SK-N-SH (cell line): ENCODE measurements at regions not wholly inside any gene's neighbourhood (a gene's known extent, or its start where the extent isn't known, plus 50 kb on each side); places are given as distances from the start of the nearest gene placed in this dataset.

Source experiments
- CTCF ChIA-PET: fragments of 300-600, 350-600 bp; formaldehyde crosslinking; extraction: SDS; loops from one replicate; lab custom pipeline; 2021; lab: Yijun Ruan, JAX
- POLR2A ChIA-PET: fragments of 350-600 bp; sonication (Branson Sonifier 250); formaldehyde crosslinking; extraction: SDS; loops from one replicate; lab custom pipeline; 2020; ENCODE audit warnings: antibody characterized with exemption, inconsistent platforms; lab: Yijun Ruan, JAX
- DNase-seq: peaks from one replicate; pipeline ENCODE4 v3.0.0; 2012
- H2AFZ ChIP-seq: fragments of 200-600 bp; sonication (generic); 2 replicates; pipeline ENCODE4 v1.8.1; 2016; ENCODE audit warnings: antibody characterized with exemption, mild to moderate bottlenecking, low read depth
- H3F3A ChIP-seq: fragments of 200-600 bp; sonication (generic); replicated peaks from 2 replicates; pipeline ENCODE3; 2016; ENCODE audit warnings: antibody characterized with exemption, mild to moderate bottlenecking; ENCODE audit not compliant: insufficient read depth
- H3K27ac ChIP-seq, 2 experiments: fragments of 200-500 bp in 1 of 2; fragments of 200-600 bp in 1 of 2; sonication (Bioruptor generic) in 1 of 2; sonication (generic), shearing (Covaris generic) in 1 of 2; 2 replicates each; pipeline versions ENCODE4 v1.5.1 to v1.6.1; 2014 to 2016; ENCODE audit warnings: low read depth in 2 of 2, inconsistent platforms in 1 of 2, low read length in 1 of 2, mild to moderate bottlenecking in 1 of 2, mixed read lengths in 1 of 2
- H3K27me3 ChIP-seq: fragments of 200-600 bp; sonication (generic), shearing (Covaris generic); 2 replicates; pipeline ENCODE4 v1.6.1; 2016; ENCODE audit warnings: mixed run types; ENCODE audit not compliant: insufficient read depth
- H3K36me3 ChIP-seq, 2 experiments: fragments of 200-500 bp in 1 of 2; fragments of 200-600 bp in 1 of 2; sonication (Bioruptor generic) in 1 of 2; sonication (generic) in 1 of 2; replicated peaks in 1 of 2; 2 replicates each; pipeline versions ENCODE3 to v1.5.1; 2014 to 2016; ENCODE audit warnings: low read length in 1 of 2, mild to moderate bottlenecking in 1 of 2; ENCODE audit not compliant: insufficient read depth in 2 of 2, control insufficient read depth in 1 of 2
- H3K4me1 ChIP-seq, 2 experiments: fragments of 200-500 bp in 1 of 2; fragments of 200-600 bp in 1 of 2; sonication (Bioruptor generic) in 1 of 2; sonication (generic), shearing (Covaris generic) in 1 of 2; 2 replicates each; pipeline versions ENCODE4 v1.5.1 to v1.6.1; 2014 to 2016; ENCODE audit warnings: low read depth in 1 of 2, low read length in 1 of 2, mixed run types in 1 of 2; ENCODE audit not compliant: insufficient read depth in 2 of 2, control insufficient read depth in 1 of 2
- H3K4me2 ChIP-seq: fragments of 200-600 bp; sonication (generic), shearing (Covaris generic); 2 replicates; pipeline ENCODE4 v1.6.1; 2017; ENCODE audit warnings: mixed run types
- H3K4me3 ChIP-seq, 2 experiments: fragments of 200-500 bp in 1 of 2; fragments of 200-600 bp in 1 of 2; sonication (Bioruptor generic) in 1 of 2; sonication (generic), shearing (Covaris generic) in 1 of 2; 2 replicates each; pipeline versions ENCODE4 v1.5.1 to v1.8.1; 2014 to 2016; ENCODE audit warnings: low read depth in 2 of 2, inconsistent platforms in 1 of 2, low read length in 1 of 2, mild to moderate bottlenecking in 1 of 2, mixed read lengths in 1 of 2, moderate library complexity in 1 of 2
- H3K79me2 ChIP-seq: fragments of 200-600 bp; sonication (generic); 2 replicates; pipeline ENCODE4 v1.8.1; 2017; ENCODE audit warnings: mild to moderate bottlenecking; ENCODE audit not compliant: insufficient read depth
- H3K9ac ChIP-seq: fragments of 200-600 bp; sonication (generic); 2 replicates; pipeline ENCODE4 v1.6.1; 2017; ENCODE audit warnings: mixed run types
- H3K9me2 ChIP-seq: fragments of 200-600 bp; sonication (generic); 2 replicates; pipeline ENCODE4 v1.6.1; 2017; ENCODE audit warnings: mixed run types
- H3K9me3 ChIP-seq: fragments of 200-600 bp; sonication (generic); 2 replicates; pipeline ENCODE4 v1.6.1; 2017; ENCODE audit warnings: mixed run types, mild to moderate bottlenecking, moderate library complexity
- H4K20me1 ChIP-seq: fragments of 200-600 bp; sonication (generic); 2 replicates; pipeline ENCODE4 v1.6.1; 2017; ENCODE audit warnings: mild to moderate bottlenecking, mixed run types; ENCODE audit not compliant: insufficient read depth
- CHD2 ChIP-seq: fragments of 150-350 bp; IDR thresholded peaks from 2 replicates; pipeline ENCODE4 v1.6.1; 2018; ENCODE audit warnings: low read length; ENCODE audit not compliant: partially characterized antibody
- ELF1 ChIP-seq: IDR thresholded peaks from 2 replicates; pipeline ENCODE4 v1.4.0; 2012
- EZH2phosphoT487 ChIP-seq: fragments of 200-600 bp; sonication (generic); IDR thresholded peaks from 2 replicates; pipeline ENCODE4 v1.6.1; 2017; ENCODE audit warnings: low read depth, mixed run types, mild to moderate bottlenecking, antibody characterized with exemption, moderate library complexity, borderline replicate concordance
- FOXM1 ChIP-seq: IDR thresholded peaks from 2 replicates; pipeline ENCODE4 v1.4.0; 2012; ENCODE audit warnings: low read depth, mild to moderate bottlenecking
- GABPA ChIP-seq: IDR thresholded peaks from 2 replicates; pipeline ENCODE4 v1.4.0; 2012; ENCODE audit warnings: low read depth, mild to moderate bottlenecking
- IRF3 ChIP-seq: fragments of 150-350 bp; IDR thresholded peaks from 2 replicates; pipeline ENCODE4 v1.6.1; 2016; ENCODE audit warnings: mild to moderate bottlenecking, low read depth, low read length
- MAX ChIP-seq: IDR thresholded peaks from 2 replicates; pipeline ENCODE4 v1.4.0; 2012; ENCODE audit warnings: low read depth
- MEF2A ChIP-seq: IDR thresholded peaks from 2 replicates; pipeline ENCODE4 v1.4.0; 2012; ENCODE audit warnings: low read depth, borderline replicate concordance
- POLR2AphosphoS5 ChIP-seq: IDR thresholded peaks from 2 replicates; pipeline ENCODE4 v1.6.1; 2012; ENCODE audit warnings: low read depth, low read length
- REST ChIP-seq: IDR thresholded peaks from 2 replicates; pipeline ENCODE4 v1.6.1; 2012; ENCODE audit warnings: mild to moderate bottlenecking, low read depth, low read length, moderate library complexity
- RFX5 ChIP-seq: IDR thresholded peaks from 2 replicates; pipeline ENCODE4 v1.6.1; 2012; ENCODE audit warnings: mild to moderate bottlenecking, improper control_type of control experiment, low read length
- SIN3A ChIP-seq: IDR thresholded peaks from 2 replicates; pipeline ENCODE4 v1.6.1; 2012; ENCODE audit warnings: low read depth, mild to moderate bottlenecking, low read length, moderate library complexity, borderline replicate concordance
- USF2 ChIP-seq: fragments of 150-350 bp; IDR thresholded peaks from 2 replicates; pipeline ENCODE4 v1.6.1; 2017; ENCODE audit warnings: antibody characterized with exemption, low read length, low read depth, borderline replicate concordance
- YY1 ChIP-seq: IDR thresholded peaks from 2 replicates; pipeline ENCODE4 v1.4.0; 2012; ENCODE audit warnings: low read depth, mild to moderate bottlenecking
- WGBS: methylation state at CpG from one replicate; pipeline ENCODE4 v1.1.6; 2017; ENCODE audit warnings: low lambda C conversion rate; 5-methylcytosine and 5-hydroxymethylcytosine counted together

GRCh38 chr9:18012170-18012569 is 433.3 kb downstream of the SH3GL2 start:
- H3F3A ChIP-seq: no peaks in the 10 kb centered on the region
- H3K4me2 ChIP-seq: no peak overlapping the region
- no peaks in the 10 kb centered on the region for H3K4me1 ChIP-seq
- no peak for DNase-seq
- no peak overlapping the region for H3K4me3 ChIP-seq
- H3K79me2 ChIP-seq: no peaks in the 10 kb centered on the region
- POLR2A ChIA-PET: no interaction called here
- no peaks in the 10 kb centered on the region for H3K9me3 ChIP-seq
- TF ChIP-seq MEF2A (no peak), CHD2 (no peak), SIN3A (no peak), MAX (no peak), GABPA (no peak), RFX5 (no peak), YY1 (no peak), POLR2AphosphoS5 (no peak)
- no peaks in the 10 kb centered on the region for H3K27me3 ChIP-seq
- no peak overlapping the region for H3K27ac ChIP-seq
- H2AFZ ChIP-seq: no peak overlapping the region
- no peaks in the 10 kb centered on the region for H4K20me1 ChIP-seq
- WGBS: 2% methylated on average over 4 of the region's 4 CpGs
- CTCF ChIA-PET: no interaction called here
- no peak overlapping the region for H3K9ac ChIP-seq
- H3K36me3 ChIP-seq: no peaks in the 10 kb centered on the region
- H3K9me2 ChIP-seq: no peaks in the 10 kb centered on the region

- H3K9ac ChIP-seq: no peak overlapping the region
- H3K9me3 ChIP-seq: no peaks in the 10 kb centered on the region
- no peak for TF ChIP-seq RFX5
- no peak for TF ChIP-seq EZH2phosphoT487
- TF ChIP-seq USF2: no peak
- TF ChIP-seq GABPA: no peak
- no peak for TF ChIP-seq REST
- TF ChIP-seq ELF1: no peak
- TF ChIP-seq FOXM1: no peak
- TF ChIP-seq IRF3: no peak
- no peaks in the 10 kb centered on the region for H3K4me1 ChIP-seq
- POLR2A ChIA-PET: no interaction called here
- WGBS: 4% methylated on average over 3 of the region's 3 CpGs
- no peak overlapping the region for H3K27ac ChIP-seq
- H3K4me3 ChIP-seq: no peak overlapping the region
- no peaks in the 10 kb centered on the region for H3F3A ChIP-seq
- DNase-seq: no peak
- H4K20me1 ChIP-seq: no peaks in the 10 kb centered on the region
- CTCF ChIA-PET: no interaction called here
- H2AFZ ChIP-seq: no peak overlapping the region
- no peak overlapping the region for H3K4me2 ChIP-seq
- H3K9me2 ChIP-seq: no peaks in the 10 kb centered on the region
- no peaks in the 10 kb centered on the region for H3K79me2 ChIP-seq
- no peaks in the 10 kb centered on the region; the same call in 1 of the 2 replicates for H3K27me3 ChIP-seq
- no peaks in the 10 kb centered on the region for H3K36me3 ChIP-seq
Measured at GRCh38 chr9:18014556-18014955, 435.7 kb downstream of the SH3GL2 start.
